ENCODE measurements at regions not wholly inside any gene's neighbourhood (a gene's known extent, or its start where the extent isn't known, plus 50 kb on each side); places are given as distances from the start of the nearest gene placed in this dataset.

DNA sequence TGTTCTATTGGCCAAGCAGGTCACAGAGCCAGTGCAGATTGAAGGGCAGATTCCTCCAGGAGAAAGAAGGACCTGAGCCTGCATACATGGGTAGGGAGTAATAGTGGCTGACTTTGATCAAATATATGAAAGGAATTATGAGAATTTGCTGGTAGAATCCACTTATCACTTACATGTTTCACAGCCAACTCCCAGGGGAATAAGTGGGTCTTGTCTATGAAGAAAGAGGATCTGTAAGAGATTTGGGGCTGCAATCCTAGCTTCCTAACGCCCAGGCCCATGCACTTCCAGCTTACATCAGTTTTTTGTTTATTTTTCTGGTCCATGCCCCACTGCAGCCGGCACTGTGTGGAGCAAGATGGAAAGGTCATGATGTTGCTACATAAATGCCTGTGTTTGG lies 107.9 kb upstream of the SYNDIG1 start:
- Histone ChIP-seq H3K4me3 (no peak overlapping the region), H3K27ac (replicated peaks in 1 of 4) (no peak overlapping the region), H3K27me3 (no peaks in the 10 kb centered on the region), H3K4me1 (no peaks in the 10 kb centered on the region), H3K36me3 (no peaks in the 10 kb centered on the region), H3K9me3 (peaks cover 0 to 12% (median 5%) of the 10 kb centered on the region in 4 donors)
- no peak for TF ChIP-seq POLR2A (IDR thresholded peaks at IDR 0.05; ENCODE audit: low read depth)
- TF ChIP-seq, protein P1, sequence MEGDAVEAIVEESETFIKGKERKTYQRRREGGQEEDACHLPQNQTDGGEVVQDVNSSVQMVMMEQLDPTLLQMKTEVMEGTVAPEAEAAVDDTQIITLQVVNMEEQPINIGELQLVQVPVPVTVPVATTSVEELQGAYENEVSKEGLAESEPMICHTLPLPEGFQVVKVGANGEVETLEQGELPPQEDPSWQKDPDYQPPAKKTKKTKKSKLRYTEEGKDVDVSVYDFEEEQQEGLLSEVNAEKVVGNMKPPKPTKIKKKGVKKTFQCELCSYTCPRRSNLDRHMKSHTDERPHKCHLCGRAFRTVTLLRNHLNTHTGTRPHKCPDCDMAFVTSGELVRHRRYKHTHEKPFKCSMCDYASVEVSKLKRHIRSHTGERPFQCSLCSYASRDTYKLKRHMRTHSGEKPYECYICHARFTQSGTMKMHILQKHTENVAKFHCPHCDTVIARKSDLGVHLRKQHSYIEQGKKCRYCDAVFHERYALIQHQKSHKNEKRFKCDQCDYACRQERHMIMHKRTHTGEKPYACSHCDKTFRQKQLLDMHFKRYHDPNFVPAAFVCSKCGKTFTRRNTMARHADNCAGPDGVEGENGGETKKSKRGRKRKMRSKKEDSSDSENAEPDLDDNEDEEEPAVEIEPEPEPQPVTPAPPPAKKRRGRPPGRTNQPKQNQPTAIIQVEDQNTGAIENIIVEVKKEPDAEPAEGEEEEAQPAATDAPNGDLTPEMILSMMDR (IDR thresholded peaks at IDR 0.05), result no peak
- no peak for TF ChIP-seq POLR2AphosphoS5 (IDR thresholded peaks at IDR 0.05)
- TF ChIP-seq EP300 (IDR thresholded peaks at IDR 0.05), result no peak
- DNase-seq (ENCODE audit: extremely low spot score), result no peak
- intact Hi-C loops (cut with DNase I), result no loop called here
- WGBS, result 60% methylated on average over 2 of the region's 2 CpGs

DNA sequence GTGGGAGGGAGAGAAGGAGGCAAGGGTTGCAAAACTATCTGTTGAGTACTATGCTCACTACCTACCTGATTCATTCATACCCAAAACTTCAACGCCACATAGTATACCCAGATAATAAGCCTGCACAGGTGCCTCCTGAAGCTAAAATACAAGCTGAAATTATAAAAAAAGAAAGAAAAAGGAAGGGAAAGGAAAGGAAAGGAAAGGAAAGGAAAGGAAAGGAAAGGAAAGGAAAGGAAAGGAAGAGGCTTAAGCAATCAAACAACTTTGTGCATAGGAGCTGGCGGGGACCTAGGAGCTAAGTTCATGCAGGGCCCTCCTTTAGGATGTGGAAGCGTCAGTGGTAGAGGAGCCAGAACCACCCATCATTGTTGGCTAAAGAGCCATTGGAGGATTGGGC lies 108.9 kb upstream of the SYNDIG1 start:
- H3K27me3 ChIP-seq, result no peaks in the 10 kb centered on the region
- DNase-seq (ENCODE audit: extremely low spot score), result no peak
- no peaks in the 10 kb centered on the region for H3K36me3 ChIP-seq
- intact Hi-C loops (cut with DNase I), result no loop called here
- WGBS, result 94% methylated on average over 3 of the region's 3 CpGs
- H3K9me3 ChIP-seq, result peaks cover 0 to 12% (median 5%) of the 10 kb centered on the region in 4 donors
- H3K4me3 ChIP-seq, result no peak overlapping the region
- TF ChIP-seq POLR2AphosphoS5 (IDR thresholded peaks at IDR 0.05) (no peak), POLR2A (IDR thresholded peaks at IDR 0.05; ENCODE audit: low read depth) (no peak)
- TF ChIP-seq, protein P1 (IDR thresholded peaks at IDR 0.05), result no peak
- H3K27ac ChIP-seq (replicated peaks in 1 of 4), result no peak overlapping the region
- no peaks in the 10 kb centered on the region for H3K4me1 ChIP-seq

DNA sequence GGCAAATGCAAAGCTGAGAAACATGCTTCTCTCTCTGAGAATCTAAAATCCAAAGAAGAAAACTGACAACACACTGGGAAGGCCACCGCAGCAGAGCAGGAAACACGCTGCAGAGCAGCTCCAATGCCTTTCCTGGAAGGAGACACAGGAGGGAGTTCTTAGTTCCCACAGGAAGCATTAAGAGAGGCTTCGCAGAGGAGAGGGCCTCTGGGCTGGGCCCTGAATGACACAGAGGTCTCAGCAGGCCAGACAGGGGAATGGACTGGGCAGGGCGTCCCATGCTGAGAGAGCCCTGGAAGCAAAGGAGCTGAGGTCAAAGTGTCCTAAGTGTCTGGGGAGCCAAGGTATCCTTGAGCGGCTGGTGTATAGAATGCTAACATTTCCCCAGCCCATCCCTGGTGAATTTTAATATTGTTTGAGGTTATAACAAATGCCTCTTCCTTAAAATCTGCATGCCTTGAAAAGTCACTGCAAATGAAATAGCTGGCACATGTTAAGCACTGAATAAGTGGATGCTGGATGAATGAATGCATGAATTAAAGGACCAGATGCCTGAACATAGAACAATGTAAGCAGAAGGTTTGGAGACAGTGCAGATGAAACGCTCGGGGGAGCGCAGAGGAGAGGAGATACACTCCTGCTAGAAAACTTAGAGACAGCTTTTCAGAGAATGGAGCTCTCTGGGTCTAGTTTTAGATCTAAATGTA lies 110.0 kb upstream of the SYNDIG1 start:
- Histone ChIP-seq H3K4me3 (no peak overlapping the region), H3K9me3 (peaks cover 0 to 12% (median 5%) of the 10 kb centered on the region in 4 donors), H3K27me3 (no peaks in the 10 kb centered on the region), H3K27ac (replicated peaks in 1 of 4) (no peak overlapping the region), H3K4me1 (no peaks in the 10 kb centered on the region), H3K36me3 (no peaks in the 10 kb centered on the region)
- no peak for DNase-seq (ENCODE audit: extremely low spot score)
- TF ChIP-seq, protein P1 (IDR thresholded peaks at IDR 0.05), result no peak
- TF ChIP-seq POLR2AphosphoS5 (IDR thresholded peaks at IDR 0.05) (no peak), EP300 (IDR thresholded peaks at IDR 0.05) (no peak), POLR2A (IDR thresholded peaks at IDR 0.05; ENCODE audit: low read depth) (no peak)
- WGBS, result 64% methylated on average over 8 of the region's 8 CpGs
- intact Hi-C loops (cut with DNase I), result no loop called here

DNA sequence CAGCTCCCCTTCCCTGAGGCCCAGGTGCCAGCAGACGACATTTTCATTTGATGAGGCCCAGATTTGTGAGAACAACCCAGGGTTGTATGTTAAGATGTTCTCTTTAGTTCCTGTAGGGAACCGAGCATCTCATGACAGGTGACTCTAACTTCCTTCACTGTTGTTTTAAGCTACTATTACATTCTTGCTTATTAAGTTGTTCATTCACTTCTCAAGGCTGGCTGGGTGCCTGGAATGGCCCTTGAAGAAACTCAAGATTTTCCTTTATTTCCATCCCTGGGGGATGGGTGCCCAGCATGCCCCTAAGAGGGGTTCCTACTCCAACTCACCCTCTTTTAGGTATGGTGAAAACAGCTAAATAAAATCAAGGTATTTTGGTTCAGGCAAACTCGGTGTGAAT lies 111.5 kb upstream of the SYNDIG1 start:
- WGBS, result 82% methylated on average over 3 of the region's 3 CpGs
- Histone ChIP-seq H3K9me3 (peaks cover 0 to 12% (median 5%) of the 10 kb centered on the region in 4 donors), H3K27me3 (no peaks in the 10 kb centered on the region), H3K4me1 (no peaks in the 10 kb centered on the region), H3K36me3 (no peaks in the 10 kb centered on the region), H3K4me3 (no peak overlapping the region), H3K27ac (replicated peaks in 1 of 4) (no peak overlapping the region)
- DNase-seq (ENCODE audit: extremely low spot score), result no peak
- intact Hi-C loops (cut with DNase I), result no loop called here
- TF ChIP-seq POLR2A (IDR thresholded peaks at IDR 0.05; ENCODE audit: low read depth), result no peak
- TF ChIP-seq, protein P1 (IDR thresholded peaks at IDR 0.05), result no peak
- no peak for TF ChIP-seq POLR2AphosphoS5 (IDR thresholded peaks at IDR 0.05)
- no peak for TF ChIP-seq EP300 (IDR thresholded peaks at IDR 0.05)

DNA sequence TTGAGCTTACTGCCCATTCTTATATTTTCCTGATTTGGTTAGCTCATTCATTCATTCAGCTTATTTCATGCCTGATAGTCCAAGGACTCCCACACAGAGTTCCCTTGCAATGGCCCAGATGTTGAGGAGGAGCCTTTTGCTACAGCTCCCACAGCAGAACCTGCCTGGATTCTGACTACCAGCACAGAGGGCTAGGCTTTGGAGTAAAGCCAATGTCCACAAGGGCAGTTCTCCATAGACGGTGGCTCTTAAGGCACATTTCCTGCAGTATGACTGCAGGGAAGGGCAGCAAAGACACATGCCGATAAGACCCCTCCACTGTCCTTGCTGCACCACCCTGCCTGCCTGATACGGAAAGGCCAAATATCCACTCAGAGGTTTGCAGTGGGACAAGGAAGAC lies 112.3 kb upstream of the SYNDIG1 start:
- Histone ChIP-seq H3K27me3 (no peaks in the 10 kb centered on the region), H3K27ac (replicated peaks in 1 of 4) (no peak overlapping the region), H3K9me3 (peaks cover 0 to 7% (median 3%) of the 10 kb centered on the region in 4 donors), H3K4me1 (no peaks in the 10 kb centered on the region), H3K4me3 (no peak overlapping the region), H3K36me3 (no peaks in the 10 kb centered on the region)
- no peak for TF ChIP-seq EP300 (IDR thresholded peaks at IDR 0.05)
- TF ChIP-seq, protein P1 (IDR thresholded peaks at IDR 0.05), result no peak
- no peak for TF ChIP-seq POLR2A (IDR thresholded peaks at IDR 0.05; ENCODE audit: low read depth)
- TF ChIP-seq POLR2AphosphoS5 (IDR thresholded peaks at IDR 0.05), result no peak
- intact Hi-C loops (cut with DNase I), result no loop called here
- no peak for DNase-seq (ENCODE audit: extremely low spot score)
- WGBS, result 61% methylated on average over 3 of the region's 3 CpGs
